OCI-LY1 (cell line): ENCODE measurements at regions not wholly inside any gene's neighbourhood (a gene's known extent, or its start where the extent isn't known, plus 50 kb on each side); places are given as distances from the start of the nearest gene placed in this dataset.

Experiments
- CTCF ChIP-seq: fragments of 200-600 bp; sonication (generic), shearing (Covaris generic); IDR thresholded peaks from 2 replicates; pipeline ENCODE4 v1.5.1; 2017; ENCODE audit warnings: mild to moderate bottlenecking, antibody characterized with exemption, low read length, moderate library complexity, mixed read lengths
- EZH2 ChIP-seq: fragments of 200-600 bp; sonication (generic), shearing (Covaris generic); IDR thresholded peaks from 2 replicates; pipeline ENCODE4 v1.8.0; 2017; ENCODE audit warnings: borderline replicate concordance, mixed run types, mild to moderate bottlenecking, antibody characterized with exemption, low read length, moderate library complexity, mixed read lengths

GRCh38 chr2:174648896-174649295, 51.3 kb upstream of the WIPF1 start:
- TF ChIP-seq CTCF (no peak), EZH2 (no peak)
